Transverse colon (tissue), 4 donors: ENCODE measurements at regions not wholly inside any gene's neighbourhood (a gene's known extent, or its start where the extent isn't known, plus 50 kb on each side); places are given as distances from the start of the nearest gene placed in this dataset.
"Not testable (repeated sequence)": the region's sequence is repeated elsewhere in the genome, so short reads cannot be mapped to it uniquely, and the experiment has no call there.

Source experiments
- CTCF ChIP-seq, 5 experiments: fragments of 200-600 bp in 3 of 5; fragments of 450-650 bp in 2 of 5; sonication (generic) in 3 of 5; IDR thresholded peaks; 1 replicate in 2 of 5; 2 replicates in 3 of 5; pipeline ENCODE4 v1.5.1; 2016 to 2017; ENCODE audit warnings: antibody characterized with exemption in 5 of 5, inconsistent platforms in 3 of 5, mild to moderate bottlenecking in 2 of 5, moderate library complexity in 1 of 5
- EP300 ChIP-seq: sonication (generic); formaldehyde crosslinking; IDR thresholded peaks from one replicate; pipeline ENCODE4 v1.6.1; 2017; ENCODE audit warnings: antibody characterized with exemption, low read depth
- POLR2A ChIP-seq: fragments of 450-650 bp; IDR thresholded peaks from one replicate; pipeline ENCODE4 v1.6.1; 2016; ENCODE audit warnings: antibody characterized with exemption, mild to moderate bottlenecking, moderate library complexity
- POLR2AphosphoS5 ChIP-seq, 3 donors: sonication (generic); formaldehyde crosslinking; IDR thresholded peaks; one replicate each; pipeline ENCODE4 v1.6.1; 2016; ENCODE audit warnings: antibody characterized with exemption in 3 of 3

- not testable (repeated sequence) for TF ChIP-seq CTCF (IDR thresholded peaks at IDR 0.05); POLR2A; EP300; POLR2AphosphoS5 (IDR thresholded peaks at IDR 0.05)
Observed at GRCh38 chrX:3837958-3838643, 124.7 kb upstream of the PRKX start.
